Endothelial cell of umbilical vein (primary cell): ENCODE measurements at regions not wholly inside any gene's neighbourhood (a gene's known extent, or its start where the extent isn't known, plus 50 kb on each side); places are given as distances from the start of the nearest gene placed in this dataset.

ENCODE experiments used
- BruUV-seq: library from RNA; stranded (reverse); fragments of 400-500 nt; replicated peaks from 2 replicates; lab custom pipeline; 2021; lab: Mats Ljungman, UMichigan
- CTCF ChIA-PET: fragments of 300-600, 350-600 bp; sonication (Branson Sonifier 250); formaldehyde crosslinking; loops from one replicate; lab custom pipeline; 2021; ENCODE audit warnings: antibody characterized with exemption, inconsistent platforms; lab: Charles Lee
- POLR2A ChIA-PET: fragments of 300-600, 350-600 bp; sonication (Branson Sonifier 250); formaldehyde crosslinking; loops from one replicate; lab custom pipeline; 2021; ENCODE audit warnings: antibody characterized with exemption, inconsistent platforms; lab: Charles Lee
- DNase-seq: peaks from one replicate; pipeline ENCODE4 v3.0.0-alpha.2; 2011; ENCODE audit warnings: low read depth, low spot score
- FAIRE-seq: peaks from 2 replicates; lab custom pipeline; 2011; peaks lifted over from hg19 to GRCh38; lab: Jason Lieb, UNC
- H2AFZ ChIP-seq: 2 replicates; pipeline ENCODE4 v1.6.0; 2012; ENCODE audit warnings: low read depth, low read length, control low read depth, inconsistent platforms
- H3K27ac ChIP-seq: 2 replicates; pipeline ENCODE4 v1.5.1; 2011; ENCODE audit warnings: low read depth, mild to moderate bottlenecking, control low read depth, low read length, moderate library complexity; ENCODE audit not compliant: insufficient read depth
- H3K27me3 ChIP-seq, 2 experiments: 2 replicates each; pipeline versions ENCODE4 v1.6.0 to v1.6.1; 2011; ENCODE audit warnings: low read length in 2 of 2, mixed read lengths in 1 of 2; ENCODE audit not compliant: control insufficient read depth in 2 of 2, insufficient read depth in 2 of 2
- H3K36me3 ChIP-seq, 2 experiments: 2 replicates in 1 of 2; 3 replicates in 1 of 2; pipeline ENCODE4 v1.5.1; 2011; ENCODE audit warnings: low read length in 2 of 2, mild to moderate bottlenecking in 1 of 2, moderate library complexity in 1 of 2; ENCODE audit not compliant: control insufficient read depth in 2 of 2, insufficient read depth in 2 of 2; ENCODE audit errors: extremely low read depth in 1 of 2
- H3K4me1 ChIP-seq: 3 replicates; pipeline ENCODE4 v1.5.1; 2011; ENCODE audit warnings: mild to moderate bottlenecking, low read length; ENCODE audit not compliant: control insufficient read depth, insufficient read depth; ENCODE audit errors: extremely low read depth
- H3K4me2 ChIP-seq: 2 replicates; pipeline ENCODE4 v1.6.1; 2011; ENCODE audit warnings: low read length, control low read depth, mixed read lengths; ENCODE audit not compliant: insufficient read depth
- H3K4me3 ChIP-seq, 3 experiments: fragments of 200-600 bp in 1 of 3; sonication (generic), shearing (Covaris generic) in 1 of 3; replicated peaks in 1 of 3; 2 replicates each; pipeline ENCODE4 v1.5.1; 2011 to 2016; ENCODE audit warnings: control low read depth in 3 of 3, low read length in 3 of 3, mild to moderate bottlenecking in 2 of 3, inconsistent platforms in 1 of 3, low read depth in 1 of 3, moderate library complexity in 1 of 3; ENCODE audit not compliant: insufficient read depth in 1 of 3
- H3K79me2 ChIP-seq: 2 replicates; pipeline ENCODE4 v1.6.0; 2012; ENCODE audit warnings: low read length, inconsistent platforms; ENCODE audit not compliant: control insufficient read depth, insufficient read depth
- H3K9ac ChIP-seq: replicated peaks from 2 replicates; pipeline ENCODE3; 2011; ENCODE audit warnings: low read length, control low read depth; ENCODE audit not compliant: insufficient read depth; ENCODE audit errors: extremely low read depth
- H3K9me1 ChIP-seq: replicated peaks from 3 replicates; pipeline ENCODE4 v1.6.0; 2011; ENCODE audit warnings: mild to moderate bottlenecking, low read length; ENCODE audit not compliant: control insufficient read depth, insufficient read depth; ENCODE audit errors: extremely low read depth
- H3K9me3 ChIP-seq: replicated peaks from 2 replicates; pipeline ENCODE4 v1.5.1; 2012; ENCODE audit warnings: low read length, inconsistent platforms; ENCODE audit not compliant: control insufficient read depth, insufficient read depth
- H4K20me1 ChIP-seq: replicated peaks from 2 replicates; pipeline ENCODE3; 2011; ENCODE audit warnings: mild to moderate bottlenecking, low read length; ENCODE audit not compliant: control insufficient read depth, insufficient read depth; ENCODE audit errors: extremely low read depth
- CTCF ChIP-seq, 2 donors: IDR thresholded peaks; 1 replicate in 1 of 2; 2 replicates in 1 of 2; pipeline ENCODE4 v1.5.1; 2011; ENCODE audit warnings: low read length in 2 of 2, mild to moderate bottlenecking in 2 of 2, moderate library complexity in 2 of 2, control low read depth in 1 of 2, inconsistent platforms in 1 of 2, low read depth in 1 of 2; ENCODE audit not compliant: insufficient read depth in 1 of 2; ENCODE audit errors: extremely low read depth in 1 of 2
- EZH2 ChIP-seq: IDR thresholded peaks from 2 replicates; pipeline ENCODE4 v1.6.1; 2012; ENCODE audit warnings: borderline replicate concordance, low read depth, mild to moderate bottlenecking, moderate library complexity, low read length, inconsistent platforms; ENCODE audit not compliant: severe bottlenecking
- FOS ChIP-seq: IDR thresholded peaks from 2 replicates; pipeline ENCODE4 v1.6.1; 2011; ENCODE audit warnings: mild to moderate bottlenecking, low read length, moderate library complexity, borderline replicate concordance; ENCODE audit not compliant: insufficient read depth
- GATA2 ChIP-seq: IDR thresholded peaks from 2 replicates; pipeline ENCODE4 v1.7.0; 2011; ENCODE audit warnings: low read depth, mild to moderate bottlenecking, moderate library complexity, mixed read lengths, low read length; ENCODE audit not compliant: insufficient read length, insufficient read depth
- JUN ChIP-seq: IDR thresholded peaks from 2 replicates; pipeline ENCODE4 v1.6.1; 2011; ENCODE audit warnings: borderline replicate concordance, low read depth; ENCODE audit not compliant: insufficient read length, insufficient read depth
- MAX ChIP-seq: IDR thresholded peaks from 2 replicates; pipeline ENCODE4 v1.6.1; 2011; ENCODE audit not compliant: insufficient read depth, insufficient read length
- MYC ChIP-seq: IDR thresholded peaks from one replicate; pipeline ENCODE4 v1.6.1; 2011; ENCODE audit warnings: mild to moderate bottlenecking, low read depth, low read length
- POLR2A ChIP-seq: IDR thresholded peaks from 2 replicates; pipeline ENCODE4 v1.6.1; 2012; ENCODE audit warnings: low read depth, mild to moderate bottlenecking, control low read depth, low read length
- POLR2AphosphoS5 ChIP-seq: IDR thresholded peaks from 2 replicates; pipeline ENCODE4 v1.6.1; 2012; ENCODE audit warnings: low read depth, mild to moderate bottlenecking, control low read depth, low read length, moderate library complexity; ENCODE audit not compliant: insufficient read depth
- dilution Hi-C: fragments of 300-500 bp; cut with MboI; formaldehyde crosslinking; loops from one replicate; pipeline ENCODE4 v1.15.0; 2019; ENCODE audit warnings: low sequenced_read_pairs; ENCODE audit not compliant: extremely low pct_ligation_motif_present
- intact Hi-C: fragments of 100-400 bp; cut with micrococcal nuclease; formaldehyde crosslinking; loops from one replicate; pipeline ENCODE4 v1.10.0; 2022

GRCh38 chr20:11556410-11556809 lies 361.3 kb upstream of the BTBD3 start:
- FAIRE-seq (no peak), DNase-seq (no peak)
- Histone ChIP-seq H3K36me3 (no peaks in the 10 kb centered on the region), H3K9me3 (no peaks in the 10 kb centered on the region), H3K9ac (no peak overlapping the region), H3K79me2 (no peaks in the 10 kb centered on the region), H3K4me1 (no peaks in the 10 kb centered on the region), H3K9me1 (no peaks in the 10 kb centered on the region), H3K4me3 (no peak overlapping the region), H3K27ac (no peak overlapping the region), H3K27me3 (peaks cover 0 to 2% of the 10 kb centered on the region in 2 experiments), H3K4me2 (no peak overlapping the region), H4K20me1 (no peaks in the 10 kb centered on the region), H2AFZ (no peak overlapping the region)
- POLR2A ChIA-PET: no interaction called here
- dilution Hi-C loops (no loop called here), intact Hi-C loops (no loop called here)
- CTCF ChIA-PET: no interaction called here
- BruUV-seq: no TSS peak
- TF ChIP-seq FOS: no peak
- no peak for TF ChIP-seq EZH2
- TF ChIP-seq JUN: no peak

- Histone ChIP-seq H3K4me1 (no peaks in the 10 kb centered on the region), H3K9me3 (no peaks in the 10 kb centered on the region), H3K9me1 (no peaks in the 10 kb centered on the region), H3K9ac (no peak overlapping the region), H3K79me2 (no peaks in the 10 kb centered on the region), H3K27ac (no peak overlapping the region), H2AFZ (no peak overlapping the region), H4K20me1 (no peaks in the 10 kb centered on the region), H3K36me3 (no peaks in the 10 kb centered on the region), H3K4me3 (no peak overlapping the region), H3K27me3 (no peaks in the 10 kb centered on the region), H3K4me2 (no peak overlapping the region)
- DNase-seq (no peak), FAIRE-seq (no peak)
- TF ChIP-seq POLR2AphosphoS5: no peak
- no peak for TF ChIP-seq EZH2
- TF ChIP-seq MAX: no peak
- no peak for TF ChIP-seq CTCF (IDR thresholded peaks at IDR 0.05; ENCODE audit: extremely low read depth in 1 of 2, insufficient read depth in 1 of 2, low read depth in 1 of 2, low read length in 2 of 2)
- no peak for TF ChIP-seq MYC
- no peak for TF ChIP-seq POLR2A
- TF ChIP-seq GATA2: no peak
- no peak for TF ChIP-seq FOS
- no peak for TF ChIP-seq JUN
- intact Hi-C loops (no loop called here), dilution Hi-C loops (no loop called here)
- no TSS peak for BruUV-seq
- ChIA-PET CTCF (interaction anchor here (0.8 kb wide), 1 partner anchor 21 kb away, joined by 3 read pairs; no protein-coding TSS in a partner anchor), POLR2A (no interaction called here)
Observed at GRCh38 chr20:11564491-11564890, 353.2 kb upstream of the BTBD3 start.
